ENCODE measurements at regions not wholly inside any gene's neighbourhood (a gene's known extent, or its start where the extent isn't known, plus 50 kb on each side); places are given as distances from the start of the nearest gene placed in this dataset.
A peak's percentile ranks its signal among the peaks of the same experiment; 100 is the strongest.

GRCh38 chr9:103658156-103658555 lies 436.0 kb upstream of the SMC2 start:
- no peak for DNase-seq

- no peak for DNase-seq
Observed at GRCh38 chr9:103660830-103661229, 433.3 kb upstream of the SMC2 start.

- peak; percentile 29 for DNase-seq
Observed at GRCh38 chr9:103661663-103662062, 432.4 kb upstream of the SMC2 start.

GRCh38 chr9:103669296-103669695 lies 424.8 kb upstream of the SMC2 start:
- DNase-seq, result no peak

GRCh38 chr9:103674271-103674670 lies 419.8 kb upstream of the SMC2 start:
- DNase-seq, result no peak

GRCh38 chr9:103680581-103680980 lies 413.5 kb upstream of the SMC2 start:
- no peak for DNase-seq

GRCh38 chr9:103681435-103681834 lies 412.7 kb upstream of the SMC2 start:
- no peak for DNase-seq

- no peak for DNase-seq
Observed at GRCh38 chr9:103700195-103700962, 393.7 kb upstream of the SMC2 start.

- DNase-seq, result peak; percentile 90
Observed at GRCh38 chr9:103702572-103702971, 391.5 kb upstream of the SMC2 start.

GRCh38 chr9:103707181-103707580 lies 386.9 kb upstream of the SMC2 start:
- no peak for DNase-seq

- no peak for DNase-seq
Observed at GRCh38 chr9:103709366-103709765, 384.7 kb upstream of the SMC2 start.

GRCh38 chr9:103713631-103714030 lies 380.5 kb upstream of the SMC2 start:
- no peak for DNase-seq

GRCh38 chr9:103714992-103715391 lies 379.1 kb upstream of the SMC2 start:
- no peak for DNase-seq

- no peak for DNase-seq
Observed at GRCh38 chr9:103721056-103721455, 373.1 kb upstream of the SMC2 start.

- DNase-seq, result no peak
Observed at GRCh38 chr9:103730866-103731265, 363.2 kb upstream of the SMC2 start.

- DNase-seq, result no peak
Observed at GRCh38 chr9:103731541-103731940, 362.6 kb upstream of the SMC2 start.

GRCh38 chr9:103734471-103734870 lies 359.6 kb upstream of the SMC2 start:
- DNase-seq, result no peak

- no peak for DNase-seq
Observed at GRCh38 chr9:103755441-103755840, 338.7 kb upstream of the SMC2 start.

GRCh38 chr9:103755986-103756385 lies 338.1 kb upstream of the SMC2 start:
- no peak for DNase-seq

- no peak for DNase-seq
Observed at GRCh38 chr9:103757062-103757461, 337.0 kb upstream of the SMC2 start.

GRCh38 chr9:103761466-103761865 lies 332.6 kb upstream of the SMC2 start:
- DNase-seq, result no peak

- DNase-seq, result no peak
Observed at GRCh38 chr9:103789686-103790085, 304.4 kb upstream of the SMC2 start.

GRCh38 chr9:103798620-103799019 lies 295.5 kb upstream of the SMC2 start:
- DNase-seq, result no peak

- DNase-seq, result no peak
Observed at GRCh38 chr9:103799959-103800358, 294.1 kb upstream of the SMC2 start.

GRCh38 chr9:103802068-103802467 lies 292.0 kb upstream of the SMC2 start:
- DNase-seq, result no peak

All from NCI-H1105 treated with DMSO at 0.1 percent for 48 hours (cell line).